ENCODE measurements at regions not wholly inside any gene's neighbourhood (a gene's known extent, or its start where the extent isn't known, plus 50 kb on each side); places are given as distances from the start of the nearest gene placed in this dataset.

DNA sequence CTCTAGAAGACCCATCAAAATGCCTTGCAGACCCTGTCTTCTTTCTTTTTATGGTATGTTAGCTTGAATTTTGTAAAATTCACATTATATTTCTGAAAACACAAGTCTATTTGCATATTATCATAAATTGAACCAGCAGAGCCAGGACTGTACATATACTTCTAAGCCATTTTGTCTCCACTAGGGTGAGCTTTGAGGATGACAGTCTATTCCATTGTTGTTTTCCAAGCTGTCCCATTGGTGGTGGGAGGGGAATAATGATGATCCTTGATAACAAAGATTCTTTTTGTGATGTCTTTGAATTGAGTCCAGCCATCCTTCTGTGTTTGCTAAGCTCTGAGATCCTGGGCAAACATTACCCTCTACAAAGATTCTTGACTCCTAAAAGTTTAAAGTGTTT lies 359.3 kb upstream of the PCDH20 start:
- no peaks in the 10 kb centered on the region for H3K4me1 ChIP-seq
- H3K9me3 ChIP-seq, result no peaks in the 10 kb centered on the region
- TF ChIP-seq, protein P1, sequence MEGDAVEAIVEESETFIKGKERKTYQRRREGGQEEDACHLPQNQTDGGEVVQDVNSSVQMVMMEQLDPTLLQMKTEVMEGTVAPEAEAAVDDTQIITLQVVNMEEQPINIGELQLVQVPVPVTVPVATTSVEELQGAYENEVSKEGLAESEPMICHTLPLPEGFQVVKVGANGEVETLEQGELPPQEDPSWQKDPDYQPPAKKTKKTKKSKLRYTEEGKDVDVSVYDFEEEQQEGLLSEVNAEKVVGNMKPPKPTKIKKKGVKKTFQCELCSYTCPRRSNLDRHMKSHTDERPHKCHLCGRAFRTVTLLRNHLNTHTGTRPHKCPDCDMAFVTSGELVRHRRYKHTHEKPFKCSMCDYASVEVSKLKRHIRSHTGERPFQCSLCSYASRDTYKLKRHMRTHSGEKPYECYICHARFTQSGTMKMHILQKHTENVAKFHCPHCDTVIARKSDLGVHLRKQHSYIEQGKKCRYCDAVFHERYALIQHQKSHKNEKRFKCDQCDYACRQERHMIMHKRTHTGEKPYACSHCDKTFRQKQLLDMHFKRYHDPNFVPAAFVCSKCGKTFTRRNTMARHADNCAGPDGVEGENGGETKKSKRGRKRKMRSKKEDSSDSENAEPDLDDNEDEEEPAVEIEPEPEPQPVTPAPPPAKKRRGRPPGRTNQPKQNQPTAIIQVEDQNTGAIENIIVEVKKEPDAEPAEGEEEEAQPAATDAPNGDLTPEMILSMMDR (IDR thresholded peaks at IDR 0.05), result no peak
- no peak overlapping the region for H3K4me3 ChIP-seq
- DNase-seq (ENCODE audit: low spot score), result no peak
- H3K36me3 ChIP-seq, result no peaks in the 10 kb centered on the region
- H3K27ac ChIP-seq, result no peak overlapping the region
- no peaks in the 10 kb centered on the region for H3K27me3 ChIP-seq

DNA sequence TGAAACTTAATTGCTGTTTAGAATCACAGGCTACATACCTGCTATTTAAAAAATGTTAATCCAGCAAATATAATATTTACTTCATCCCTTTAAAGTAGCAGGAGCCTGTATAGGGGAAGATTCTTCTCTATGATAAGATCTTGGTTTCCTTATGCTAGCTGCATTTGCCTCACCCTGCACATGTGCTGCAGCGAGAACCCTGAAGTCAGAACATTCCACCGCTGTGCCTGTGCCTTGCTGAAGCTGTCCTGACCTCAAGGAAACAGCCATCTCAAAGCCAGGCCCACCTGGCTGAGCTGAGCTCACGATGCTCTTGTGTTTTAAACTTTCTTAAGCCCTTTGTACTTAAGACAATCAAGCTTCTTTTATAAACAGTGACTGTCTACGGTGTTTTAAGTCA lies 355.0 kb upstream of the PCDH20 start:
- Histone ChIP-seq H3K9me3 (no peaks in the 10 kb centered on the region), H3K4me1 (no peaks in the 10 kb centered on the region), H3K36me3 (no peaks in the 10 kb centered on the region), H3K4me3 (no peak overlapping the region), H3K27ac (no peak overlapping the region), H3K27me3 (no peaks in the 10 kb centered on the region)
- DNase-seq (ENCODE audit: low spot score), result no peak
- TF ChIP-seq, protein P1 (IDR thresholded peaks at IDR 0.05), result no peak

DNA sequence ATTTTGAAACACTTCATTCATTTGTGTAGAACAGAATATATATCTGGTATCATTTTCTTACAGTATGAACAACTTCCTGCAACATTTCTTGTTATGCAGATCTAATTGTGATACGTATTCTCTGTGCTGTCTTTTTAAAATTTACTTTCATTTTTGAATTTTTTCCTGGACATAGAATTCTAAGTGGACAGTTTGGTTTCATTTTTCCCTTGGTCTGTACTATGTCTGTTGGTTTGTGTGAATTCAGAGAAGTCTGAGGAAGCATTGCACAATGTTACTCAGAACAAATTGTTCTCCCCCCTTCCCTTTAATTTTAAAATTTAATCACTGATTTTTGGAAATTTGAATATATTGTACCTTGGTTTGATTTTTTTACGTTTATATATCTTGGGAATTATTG lies 352.5 kb upstream of the PCDH20 start:
- DNase-seq (ENCODE audit: low spot score), result no peak
- H3K9me3 ChIP-seq, result no peaks in the 10 kb centered on the region
- H3K27me3 ChIP-seq, result no peaks in the 10 kb centered on the region
- no peak overlapping the region for H3K27ac ChIP-seq
- H3K4me3 ChIP-seq, result no peak overlapping the region
- no peaks in the 10 kb centered on the region for H3K4me1 ChIP-seq
- TF ChIP-seq, protein P1 (IDR thresholded peaks at IDR 0.05), result no peak
- no peaks in the 10 kb centered on the region for H3K36me3 ChIP-seq

DNA sequence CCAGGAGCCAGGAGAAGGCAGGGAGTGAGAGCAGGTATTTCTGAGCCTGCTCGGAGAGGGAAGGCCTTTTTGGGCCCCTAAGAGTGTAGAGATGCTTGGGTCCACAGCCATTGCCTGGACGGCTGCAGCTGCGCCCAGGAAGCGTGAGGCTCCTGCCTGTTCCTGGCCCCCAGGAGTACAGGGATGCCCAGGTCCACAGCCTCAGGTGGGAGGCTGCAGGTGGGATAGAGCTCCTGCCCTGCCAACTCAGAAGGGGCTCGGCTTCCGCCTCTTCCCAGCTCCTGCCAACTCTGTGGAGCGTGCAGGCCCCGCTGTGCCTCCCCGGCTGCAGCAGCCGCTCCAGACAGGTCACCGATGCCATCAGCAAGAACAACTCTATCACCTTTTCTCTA lies 351.0 kb upstream of the PCDH20 start:
- no peak overlapping the region for H3K4me3 ChIP-seq
- no peak for DNase-seq (ENCODE audit: low spot score)

DNA sequence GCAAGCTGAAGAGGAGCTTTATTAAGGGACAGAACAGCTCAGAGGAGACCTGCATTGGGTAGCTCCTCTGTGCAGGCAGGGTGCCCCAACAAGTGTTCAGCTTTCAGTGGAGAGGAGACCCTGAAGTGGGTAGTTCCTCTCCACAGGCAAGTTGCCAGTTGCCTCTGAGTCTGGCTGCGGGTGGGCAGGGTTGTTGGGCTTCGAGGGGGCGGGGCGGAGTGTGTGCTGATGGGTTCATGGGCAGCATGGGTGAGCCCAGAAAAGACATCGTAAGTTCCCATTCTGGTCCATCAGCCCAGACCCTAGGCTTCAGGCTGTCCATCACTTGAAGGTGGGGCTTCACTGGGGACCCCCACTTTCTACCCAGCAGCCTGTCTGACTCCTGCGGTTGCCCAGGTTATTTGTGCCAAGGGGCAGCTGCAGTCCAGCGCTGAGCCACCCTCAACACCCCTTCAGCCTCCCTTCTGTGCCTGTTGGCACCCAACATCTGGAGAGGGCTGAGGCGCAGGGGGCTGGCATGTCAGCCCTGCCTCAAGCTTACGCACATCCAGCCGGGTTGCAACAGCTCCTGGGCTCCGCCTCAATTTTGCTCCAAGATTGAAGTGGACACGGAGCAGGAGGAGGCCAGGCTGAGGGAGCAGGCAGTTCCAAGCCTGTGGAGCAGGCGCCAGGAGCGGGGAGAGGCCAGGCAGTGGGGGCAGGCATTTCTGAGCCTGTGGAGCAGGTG lies 350.5 kb upstream of the PCDH20 start:
- Histone ChIP-seq H3K9me3 (no peaks in the 10 kb centered on the region), H3K36me3 (no peaks in the 10 kb centered on the region), H3K27me3 (no peaks in the 10 kb centered on the region), H3K27ac (no peak overlapping the region), H3K4me1 (no peaks in the 10 kb centered on the region), H3K4me3 (no peak overlapping the region)
- no peak for DNase-seq (ENCODE audit: low spot score)
- TF ChIP-seq, protein P1 (IDR thresholded peaks at IDR 0.05), result no peak

More for the DNA sequence above, 351.0 kb upstream of the PCDH20 start:
- Histone ChIP-seq H3K36me3 (no peaks in the 10 kb centered on the region), H3K27ac (no peak overlapping the region), H3K4me1 (no peaks in the 10 kb centered on the region), H3K9me3 (no peaks in the 10 kb centered on the region), H3K27me3 (no peaks in the 10 kb centered on the region)
- TF ChIP-seq, protein P1 (IDR thresholded peaks at IDR 0.05), result no peak

DNA sequence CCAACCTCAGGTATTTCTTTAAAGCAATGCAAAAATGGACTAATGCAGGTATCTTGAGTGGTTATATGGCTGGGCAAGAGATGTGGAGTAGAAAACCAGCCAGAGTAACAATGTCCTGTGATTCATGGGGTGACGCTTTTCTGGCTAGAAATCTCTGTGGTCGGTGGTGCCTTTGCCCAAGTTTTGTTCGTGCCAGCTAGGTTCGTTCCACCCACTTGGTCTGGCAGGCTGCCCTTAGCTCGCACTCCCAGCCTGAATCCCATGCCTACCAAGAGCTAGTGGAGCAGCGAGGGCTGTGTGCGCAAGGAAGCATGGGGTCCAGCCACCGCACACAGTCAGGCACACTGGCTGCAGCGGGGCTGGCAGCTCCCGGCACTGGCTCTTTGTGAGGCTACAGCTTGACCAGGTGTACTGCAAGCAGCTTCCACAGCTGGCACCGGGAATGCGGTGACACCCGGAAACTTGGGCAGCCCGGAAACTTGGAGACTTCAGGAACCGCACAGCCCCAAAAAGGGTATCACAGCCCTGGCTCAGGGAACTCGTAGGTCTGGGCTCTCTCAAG lies 349.6 kb upstream of the PCDH20 start:
- TF ChIP-seq, protein P1 (IDR thresholded peaks at IDR 0.05), result no peak
- Histone ChIP-seq H3K27me3 (no peaks in the 10 kb centered on the region), H3K27ac (no peak overlapping the region), H3K36me3 (no peaks in the 10 kb centered on the region), H3K4me3 (no peak overlapping the region), H3K9me3 (no peaks in the 10 kb centered on the region), H3K4me1 (no peaks in the 10 kb centered on the region)
- no peak for DNase-seq (ENCODE audit: low spot score)
